BJ (cell line): ENCODE measurements at regions not wholly inside any gene's neighbourhood (a gene's known extent, or its start where the extent isn't known, plus 50 kb on each side); places are given as distances from the start of the nearest gene placed in this dataset.

Experiments
- CTCF ChIA-PET: fragments of 350-600 bp; formaldehyde crosslinking; extraction: SDS; loops from one replicate; lab custom pipeline; 2021; ENCODE audit warnings: antibody characterized with exemption, inconsistent platforms; lab: Yijun Ruan, JAX
- POLR2A ChIA-PET: fragments of 300-600 bp; sonication (Branson Sonifier 250); formaldehyde crosslinking; extraction: SDS; loops from one replicate; lab custom pipeline; 2021; ENCODE audit warnings: antibody characterized with exemption; lab: Charles Lee
- DNase-seq: peaks from one replicate; pipeline ENCODE4 v3.0.0-alpha.2; 2011; ENCODE audit warnings: low read depth
- H3K27me3 ChIP-seq: 2 replicates; pipeline ENCODE4 v1.6.0; 2011; ENCODE audit warnings: low read length; ENCODE audit not compliant: control insufficient read depth, insufficient read depth
- H3K36me3 ChIP-seq: 2 replicates; pipeline ENCODE4 v1.5.1; 2011; ENCODE audit warnings: low read length; ENCODE audit not compliant: control insufficient read depth, insufficient read depth
- H3K4me3 ChIP-seq: 2 replicates; pipeline ENCODE4 v1.5.1; 2011; ENCODE audit warnings: low read depth, mild to moderate bottlenecking, control low read depth, low read length
- CTCF ChIP-seq: IDR thresholded peaks from 2 replicates; pipeline ENCODE4 v1.5.1; 2011; ENCODE audit warnings: low read depth, mild to moderate bottlenecking, control low read depth, inconsistent platforms, low read length, moderate library complexity; ENCODE audit not compliant: insufficient read depth

DNA sequence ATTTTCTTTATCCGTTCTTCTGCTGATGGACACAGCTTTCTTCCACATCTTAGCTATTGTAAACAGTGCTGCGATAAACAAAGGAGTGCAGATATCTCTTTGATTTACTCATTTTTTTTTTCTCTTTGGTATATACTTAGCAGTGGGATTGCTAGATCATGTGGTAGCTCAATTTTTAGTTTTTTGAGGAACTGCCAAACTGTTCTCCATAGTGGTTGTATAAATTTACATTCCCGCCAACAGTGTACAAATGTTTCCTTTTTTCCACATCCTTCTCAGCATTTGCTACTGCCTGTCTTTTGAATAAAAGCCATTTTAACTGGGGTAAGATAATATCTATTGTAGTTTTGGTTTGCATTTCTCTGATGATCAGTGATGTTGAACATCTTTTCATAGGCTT, 196.8 kb upstream of the ZNF717 start:
- no peaks in the 10 kb centered on the region for H3K36me3 ChIP-seq
- no peak overlapping the region for H3K4me3 ChIP-seq
- DNase-seq: no peak
- no peak for TF ChIP-seq CTCF
- POLR2A ChIA-PET: no interaction called here
- no peaks in the 10 kb centered on the region for H3K27me3 ChIP-seq
- CTCF ChIA-PET: no interaction called here

DNA sequence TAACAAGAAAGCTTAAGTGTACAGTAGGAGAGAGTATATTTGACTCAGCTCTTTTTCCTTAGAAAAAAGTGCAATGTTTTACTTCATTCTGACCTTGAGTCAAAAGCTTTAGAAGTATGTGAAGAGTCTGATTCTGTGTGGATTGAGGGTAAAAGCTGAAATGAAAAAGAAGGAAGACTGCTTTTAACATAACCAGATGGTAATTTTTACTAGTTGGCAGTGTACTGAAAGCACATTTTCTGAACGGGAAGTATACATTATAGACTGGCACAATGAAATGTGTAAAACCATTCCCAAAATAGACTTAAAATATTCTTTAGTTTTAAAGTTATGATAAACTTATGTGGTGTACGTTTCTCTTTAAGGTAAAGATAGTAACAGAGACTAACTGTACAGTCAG, 197.8 kb upstream of the ZNF717 start:
- CTCF ChIA-PET: no interaction called here
- POLR2A ChIA-PET: no interaction called here
- Histone ChIP-seq H3K27me3 (no peaks in the 10 kb centered on the region), H3K36me3 (no peaks in the 10 kb centered on the region), H3K4me3 (no peak overlapping the region)
- no peak for TF ChIP-seq CTCF
- no peak for DNase-seq

- DNase-seq: no peak
- Histone ChIP-seq H3K36me3 (no peaks in the 10 kb centered on the region), H3K4me3 (no peak overlapping the region), H3K27me3 (no peaks in the 10 kb centered on the region)
- no peak for TF ChIP-seq CTCF
- POLR2A ChIA-PET: no interaction called here
- CTCF ChIA-PET: no interaction called here
Measured at GRCh38 chr3:75983609-75984290, 198.4 kb upstream of the ZNF717 start.

DNA sequence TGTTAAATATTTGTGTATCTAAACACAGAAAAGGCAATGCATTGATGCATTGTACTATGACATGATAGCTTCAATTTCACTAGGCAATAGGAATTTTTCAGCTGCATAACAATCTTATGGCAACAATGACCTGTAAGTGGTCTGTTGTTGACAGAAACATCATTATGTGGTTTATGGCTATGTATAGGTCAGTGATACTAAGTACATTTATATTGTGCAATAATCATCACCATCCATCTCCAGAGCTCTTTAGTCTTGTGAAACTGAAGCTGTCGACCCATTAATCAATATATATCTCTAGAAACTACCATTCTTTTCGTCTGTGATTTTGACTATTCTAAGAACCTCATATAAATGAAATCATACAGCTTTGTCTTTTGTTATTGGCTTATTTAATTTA, 200.1 kb upstream of the ZNF717 start:
- no peak for DNase-seq
- ChIA-PET POLR2A (no interaction called here), CTCF (no interaction called here)
- H3K4me3 ChIP-seq: no peak overlapping the region
- H3K27me3 ChIP-seq: no peaks in the 10 kb centered on the region
- H3K36me3 ChIP-seq: no peaks in the 10 kb centered on the region
- no peak for TF ChIP-seq CTCF

- no peaks in the 10 kb centered on the region for H3K27me3 ChIP-seq
- no peak for DNase-seq
- ChIA-PET CTCF (no interaction called here), POLR2A (no interaction called here)
- TF ChIP-seq CTCF: no peak
- H3K4me3 ChIP-seq: no peak overlapping the region
- H3K36me3 ChIP-seq: no peaks in the 10 kb centered on the region
Measured at GRCh38 chr3:76010252-76010651, 224.9 kb upstream of the ZNF717 start.
